B cell (primary cell): ENCODE measurements at regions not wholly inside any gene's neighbourhood (a gene's known extent, or its start where the extent isn't known, plus 50 kb on each side); places are given as distances from the start of the nearest gene placed in this dataset.

ENCODE experiments used
- ATAC-seq: fragments of 200-7000 bp; cut with Tn5 transposase; one replicate; pipeline ENCODE4 v1.10.0; 2021; ENCODE audit warnings: low read depth, mild to moderate bottlenecking, moderate number of reproducible peaks, moderate library complexity
- CTCF ChIA-PET: fragments of 350-600 bp; sonication (Branson Sonifier 250); formaldehyde crosslinking; loops from one replicate; lab custom pipeline; 2021; ENCODE audit warnings: antibody characterized with exemption, inconsistent platforms; lab: Charles Lee
- POLR2A ChIA-PET: fragments of 350-600 bp; sonication (Branson Sonifier 250); formaldehyde crosslinking; loops from one replicate; lab custom pipeline; 2021; ENCODE audit warnings: antibody characterized with exemption; lab: Charles Lee
- DNase-seq: peaks from one replicate; pipeline ENCODE4 v3.0.0; 2013
- H2AFZ ChIP-seq: 2 replicates; pipeline ENCODE4 v1.6.1; 2012; ENCODE audit warnings: mild to moderate bottlenecking, low read depth, low read length; ENCODE audit not compliant: insufficient read depth, poor library complexity, severe bottlenecking
- H3K27ac ChIP-seq, 2 donors: 1 replicate in 1 of 2; 2 replicates in 1 of 2; pipeline ENCODE4 v1.5.1; 2012 to 2013; ENCODE audit warnings: low read length in 2 of 2, mild to moderate bottlenecking in 2 of 2, moderate library complexity in 1 of 2
- H3K27me3 ChIP-seq, 4 experiments: fragments of 200-600 bp in 1 of 4; sonication (generic) in 1 of 4; replicated peaks in 1 of 4; 1 replicate in 2 of 4; 2 replicates in 2 of 4; pipeline versions ENCODE4 v1.6.1 to v1.7.0; 2013 to 2016; ENCODE audit warnings: low read length in 3 of 4, mild to moderate bottlenecking in 2 of 4, mixed read lengths in 1 of 4, moderate library complexity in 1 of 4; ENCODE audit not compliant: insufficient read depth in 4 of 4, control insufficient read depth in 3 of 4; ENCODE audit errors: control extremely low read depth in 1 of 4
- H3K36me3 ChIP-seq, 2 experiments: replicated peaks in 1 of 2; 1 replicate in 1 of 2; 2 replicates in 1 of 2; pipeline versions ENCODE4 v1.6.1 to v1.7.1; 2013; ENCODE audit warnings: low read length in 1 of 2; ENCODE audit not compliant: insufficient read depth in 2 of 2, control insufficient read depth in 1 of 2; ENCODE audit errors: control extremely low read depth in 1 of 2, extremely low read depth in 1 of 2
- H3K4me1 ChIP-seq, 2 donors: fragments of 200-600 bp in 1 of 2; sonication (generic) in 1 of 2; 1 replicate in 1 of 2; 2 replicates in 1 of 2; pipeline versions ENCODE4 v1.5.1 to v1.6.1; 2013 to 2017; ENCODE audit warnings: low read length in 2 of 2; ENCODE audit not compliant: control insufficient read depth in 2 of 2, insufficient read depth in 2 of 2
- H3K4me2 ChIP-seq: replicated peaks from 2 replicates; pipeline ENCODE3; 2012; ENCODE audit warnings: mild to moderate bottlenecking, low read depth, low read length; ENCODE audit not compliant: poor library complexity, severe bottlenecking
- H3K4me3 ChIP-seq, 5 experiments: fragments of 200-600 bp in 1 of 5; sonication (generic) in 1 of 5; 1 replicate in 3 of 5; 2 replicates in 2 of 5; pipeline versions ENCODE4 v1.5.1 to v1.7.0; 2011 to 2016; ENCODE audit warnings: low read length in 4 of 5, mild to moderate bottlenecking in 4 of 5, low read depth in 2 of 5, control low read depth in 1 of 5, moderate library complexity in 1 of 5; ENCODE audit not compliant: insufficient read depth in 1 of 5; ENCODE audit errors: control extremely low read depth in 1 of 5, extremely low read depth in 1 of 5
- H3K79me2 ChIP-seq: fragments of 200-600 bp; sonication (generic); one replicate; pipeline ENCODE4 v1.6.0; 2016; ENCODE audit warnings: low read length; ENCODE audit not compliant: control insufficient read depth, insufficient read depth
- H3K9ac ChIP-seq: fragments of 200-600 bp; sonication (generic); 2 replicates; pipeline ENCODE4 v1.6.1; 2017; ENCODE audit warnings: mild to moderate bottlenecking, low read length, moderate library complexity
- H3K9me3 ChIP-seq, 3 donors: one replicate each; pipeline versions ENCODE4 v1.6.1 to v1.7.1; 2013; ENCODE audit warnings: low read length in 2 of 3; ENCODE audit not compliant: control insufficient read depth in 2 of 3, insufficient read depth in 1 of 3; ENCODE audit errors: control extremely low read depth in 1 of 3
- H4K20me1 ChIP-seq: 2 replicates; pipeline ENCODE4 v1.6.0; 2012; ENCODE audit warnings: mild to moderate bottlenecking, low read length; ENCODE audit not compliant: insufficient read depth, control insufficient read depth, poor library complexity, severe bottlenecking
- H3K27ac Mint-ChIP-seq: one replicate; pipeline ENCODE4 v1.8.0; 2021; ENCODE audit warnings: mixed read lengths
- H3K27me3 Mint-ChIP-seq: one replicate; pipeline ENCODE4 v1.8.0; 2021; ENCODE audit warnings: mixed read lengths
- H3K4me1 Mint-ChIP-seq: one replicate; pipeline ENCODE4 v1.8.0; 2021; ENCODE audit warnings: mixed read lengths
- H3K4me3 Mint-ChIP-seq: one replicate; pipeline ENCODE4 v1.8.0; 2021; ENCODE audit warnings: mixed read lengths
- H3K9me3 Mint-ChIP-seq: one replicate; pipeline ENCODE4 v1.8.0; 2022; ENCODE audit warnings: mixed read lengths; ENCODE audit not compliant: insufficient read depth
- CTCF ChIP-seq: fragments of 200-600 bp; IDR thresholded peaks from one replicate; pipeline ENCODE4 v1.8.0; 2022; ENCODE audit warnings: antibody characterized with exemption, mild to moderate bottlenecking
- EZH2 ChIP-seq: IDR thresholded peaks from 2 replicates; pipeline ENCODE4 v1.6.1; 2012; ENCODE audit warnings: borderline replicate concordance, low read depth, mild to moderate bottlenecking, moderate library complexity, low read length; ENCODE audit not compliant: insufficient read depth, poor library complexity, severe bottlenecking
- WGBS: methylation state at CpG from one replicate; pipeline ENCODE4 v1.1.5; 2013; ENCODE audit warnings: missing lambda C conversion rate; ENCODE audit not compliant: insufficient coverage; 5-methylcytosine and 5-hydroxymethylcytosine counted together
- intact Hi-C: fragments of 100-400 bp; cut with micrococcal nuclease; formaldehyde crosslinking; loops from one replicate; pipeline ENCODE4 v1.10.0; 2022

- peaks cover 9% of the 10 kb centered on the region for H3K4me1 Mint-ChIP-seq
- H3K4me3 Mint-ChIP-seq, result no peak overlapping the region
- DNase-seq (no peak), ATAC-seq (no peak)
- no peak overlapping the region for H3K27ac Mint-ChIP-seq
- CTCF ChIA-PET, result no interaction called here
- H3K9me3 ChIP-seq, result peaks cover 0 to 2% (median 0%) of the 10 kb centered on the region in 3 donors
- H3K9me3 Mint-ChIP-seq, result peaks cover under 1% of the 10 kb centered on the region
- no peak overlapping the region for H3K27ac ChIP-seq
- H3K4me1 ChIP-seq, result peaks cover 8 to 11% of the 10 kb centered on the region in 2 donors
- H3K27me3 Mint-ChIP-seq, result peaks cover 18% of the 10 kb centered on the region
- H3K4me3 ChIP-seq, result no peak overlapping the region
- TF ChIP-seq EZH2 (no peak), CTCF (no peak)
- H2AFZ ChIP-seq, result no peak overlapping the region
- H3K4me2 ChIP-seq, result no peak overlapping the region
- H3K36me3 ChIP-seq, result no peaks in the 10 kb centered on the region
- no peaks in the 10 kb centered on the region for H4K20me1 ChIP-seq
- H3K9ac ChIP-seq, result no peak overlapping the region
- H3K27me3 ChIP-seq, result peaks cover 0 to 7% (median 3%) of the 10 kb centered on the region in 4 experiments
- intact Hi-C loops, result no loop called here
- POLR2A ChIA-PET, result no interaction called here
- no peaks in the 10 kb centered on the region for H3K79me2 ChIP-seq
- 81% methylated on average over 9 of the region's 11 CpGs for WGBS
Measured at GRCh38 chr1:229124520-229125124, 146.3 kb upstream of the RAB4A start.

DNA sequence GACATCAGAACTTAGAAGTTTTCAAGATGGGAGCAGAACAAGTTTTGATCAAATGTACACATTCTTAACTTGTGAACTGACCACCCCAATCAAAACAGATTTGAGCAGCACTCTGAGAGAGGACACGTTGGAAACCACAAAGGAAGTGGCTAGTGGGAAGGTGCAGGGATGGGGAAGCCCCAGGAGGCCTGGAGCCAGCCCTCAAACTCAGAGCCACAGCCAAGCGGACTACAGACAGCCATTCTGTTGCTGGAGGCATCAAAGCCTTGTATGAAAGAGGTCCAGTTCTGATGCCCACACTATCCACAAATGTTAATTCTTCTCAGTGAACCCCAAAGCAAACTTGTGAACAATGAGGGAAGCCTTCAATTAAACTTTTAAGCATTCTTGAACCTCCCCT lies 143.6 kb upstream of the RAB4A start:
- H3K4me3 Mint-ChIP-seq, result no peak overlapping the region
- no CpG with 5 or more reads among the region's 2 CpGs for WGBS
- no peak overlapping the region for H2AFZ ChIP-seq
- H3K27ac ChIP-seq, result no peak overlapping the region
- ATAC-seq (no peak), DNase-seq (no peak)
- no peak overlapping the region for H3K4me3 ChIP-seq
- H3K9me3 Mint-ChIP-seq, result no peaks in the 10 kb centered on the region
- H3K27ac Mint-ChIP-seq, result no peak overlapping the region
- H3K4me2 ChIP-seq, result no peak overlapping the region
- H3K4me1 Mint-ChIP-seq, result peaks cover 23% of the 10 kb centered on the region
- H3K4me1 ChIP-seq, result peaks cover 16 to 28% of the 10 kb centered on the region in 2 donors
- POLR2A ChIA-PET, result no interaction called here
- TF ChIP-seq EZH2 (no peak), CTCF (no peak)
- peaks cover 0 to 14% (median 6%) of the 10 kb centered on the region in 4 experiments for H3K27me3 ChIP-seq
- H3K27me3 Mint-ChIP-seq, result peaks cover 23% of the 10 kb centered on the region
- H3K9ac ChIP-seq, result no peak overlapping the region
- H3K79me2 ChIP-seq, result no peaks in the 10 kb centered on the region
- no peaks in the 10 kb centered on the region for H4K20me1 ChIP-seq
- CTCF ChIA-PET, result no interaction called here
- intact Hi-C loops, result no loop called here
- no peaks in the 10 kb centered on the region for H3K9me3 ChIP-seq
- H3K36me3 ChIP-seq, result no peaks in the 10 kb centered on the region
